GM08714 (cell line): ENCODE measurements at regions not wholly inside any gene's neighbourhood (a gene's known extent, or its start where the extent isn't known, plus 50 kb on each side); places are given as distances from the start of the nearest gene placed in this dataset.
"Not testable (repeated sequence)": the region's sequence is repeated elsewhere in the genome, so short reads cannot be mapped to it uniquely, and the experiment has no call there.

Experiments
- H3K4me3 ChIP-seq: fragments of 200-500 bp; sonication (Bioruptor generic); 2 replicates; pipeline ENCODE4 v1.5.1; 2014; ENCODE audit warnings: mild to moderate bottlenecking, low read length, inconsistent platforms
- ZNF274 ChIP-seq: IDR thresholded peaks from 2 replicates; pipeline ENCODE4 v1.6.1; 2012; ENCODE audit warnings: mild to moderate bottlenecking, low read depth, low read length

- TF ChIP-seq ZNF274: no peak
- no peak overlapping the region for H3K4me3 ChIP-seq
Measured at GRCh38 chr12:127822809-127823411, 444.1 kb upstream of the TMEM132C start.

GRCh38 chr12:127823801-127824200 lies 443.2 kb upstream of the TMEM132C start:
- no peak for TF ChIP-seq ZNF274
- no peak overlapping the region for H3K4me3 ChIP-seq

GRCh38 chr12:127829281-127830064 lies 437.5 kb upstream of the TMEM132C start:
- no peak overlapping the region for H3K4me3 ChIP-seq
- no peak for TF ChIP-seq ZNF274

GRCh38 chr12:127830065-127830460 lies 436.9 kb upstream of the TMEM132C start:
- no peak overlapping the region for H3K4me3 ChIP-seq
- no peak for TF ChIP-seq ZNF274

GRCh38 chr12:127830730-127831129 lies 436.2 kb upstream of the TMEM132C start:
- no peak overlapping the region for H3K4me3 ChIP-seq
- no peak for TF ChIP-seq ZNF274

- H3K4me3 ChIP-seq: no peak overlapping the region
- no peak for TF ChIP-seq ZNF274
Measured at GRCh38 chr12:127832172-127832571, 434.8 kb upstream of the TMEM132C start.

GRCh38 chr12:127836802-127837201 lies 430.2 kb upstream of the TMEM132C start:
- not testable (repeated sequence) for H3K4me3 ChIP-seq

- no peak overlapping the region for H3K4me3 ChIP-seq
- TF ChIP-seq ZNF274: no peak
Measured at GRCh38 chr12:127857661-127858060, 409.3 kb upstream of the TMEM132C start.

- H3K4me3 ChIP-seq: no peak overlapping the region
- no peak for TF ChIP-seq ZNF274
Measured at GRCh38 chr12:127860536-127860935, 406.4 kb upstream of the TMEM132C start.

- TF ChIP-seq ZNF274: no peak
- H3K4me3 ChIP-seq: no peak overlapping the region
Measured at GRCh38 chr12:127861406-127861805, 405.6 kb upstream of the TMEM132C start.

- H3K4me3 ChIP-seq: no peak overlapping the region
- no peak for TF ChIP-seq ZNF274
Measured at GRCh38 chr12:127873306-127873705, 393.7 kb upstream of the TMEM132C start.

- H3K4me3 ChIP-seq: no peak overlapping the region
- no peak for TF ChIP-seq ZNF274
Measured at GRCh38 chr12:127881371-127882140, 385.4 kb upstream of the TMEM132C start.

GRCh38 chr12:127883013-127883412 lies 384.0 kb upstream of the TMEM132C start:
- no peak overlapping the region for H3K4me3 ChIP-seq
- TF ChIP-seq ZNF274: no peak

GRCh38 chr12:127885954-127886750 lies 380.8 kb upstream of the TMEM132C start:
- H3K4me3 ChIP-seq: no peak overlapping the region
- no peak for TF ChIP-seq ZNF274
